ENCODE measurements at regions not wholly inside any gene's neighbourhood (a gene's known extent, or its start where the extent isn't known, plus 50 kb on each side); places are given as distances from the start of the nearest gene placed in this dataset.

GRCh38 chr15:80308002-80308401 is 56.0 kb upstream of the CTXND1 start:
- no peak overlapping the region for H3K27ac ChIP-seq
- no peak for ATAC-seq (ENCODE audit: insufficient number of reproducible peaks, low FRiP score, low read depth)
- TF ChIP-seq, protein P1, sequence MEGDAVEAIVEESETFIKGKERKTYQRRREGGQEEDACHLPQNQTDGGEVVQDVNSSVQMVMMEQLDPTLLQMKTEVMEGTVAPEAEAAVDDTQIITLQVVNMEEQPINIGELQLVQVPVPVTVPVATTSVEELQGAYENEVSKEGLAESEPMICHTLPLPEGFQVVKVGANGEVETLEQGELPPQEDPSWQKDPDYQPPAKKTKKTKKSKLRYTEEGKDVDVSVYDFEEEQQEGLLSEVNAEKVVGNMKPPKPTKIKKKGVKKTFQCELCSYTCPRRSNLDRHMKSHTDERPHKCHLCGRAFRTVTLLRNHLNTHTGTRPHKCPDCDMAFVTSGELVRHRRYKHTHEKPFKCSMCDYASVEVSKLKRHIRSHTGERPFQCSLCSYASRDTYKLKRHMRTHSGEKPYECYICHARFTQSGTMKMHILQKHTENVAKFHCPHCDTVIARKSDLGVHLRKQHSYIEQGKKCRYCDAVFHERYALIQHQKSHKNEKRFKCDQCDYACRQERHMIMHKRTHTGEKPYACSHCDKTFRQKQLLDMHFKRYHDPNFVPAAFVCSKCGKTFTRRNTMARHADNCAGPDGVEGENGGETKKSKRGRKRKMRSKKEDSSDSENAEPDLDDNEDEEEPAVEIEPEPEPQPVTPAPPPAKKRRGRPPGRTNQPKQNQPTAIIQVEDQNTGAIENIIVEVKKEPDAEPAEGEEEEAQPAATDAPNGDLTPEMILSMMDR (IDR thresholded peaks at IDR 0.05) = no peak

GRCh38 chr15:80309769-80310384 is 57.9 kb upstream of the CTXND1 start:
- Histone ChIP-seq H3K27me3 (replicated peaks; ENCODE audit: insufficient read depth) (no peaks in the 10 kb centered on the region), H3K36me3 (no peaks in the 10 kb centered on the region), H3K9me3 (no peaks in the 10 kb centered on the region), H3K27ac (no peak overlapping the region), H3K4me3 (no peak overlapping the region), H3K4me1 (ENCODE audit: control insufficient read depth in 1 of 2, low read depth in 2 of 2) (no peaks in the 10 kb centered on the region)
- DNase-seq (ENCODE audit: low spot score) = no peak
- TF ChIP-seq, protein P1 (IDR thresholded peaks at IDR 0.05) = peak; percentile 17
- no peak for ATAC-seq (ENCODE audit: insufficient number of reproducible peaks, low FRiP score, low read depth)

More at GRCh38 chr15:80308002-80308401, 56.0 kb upstream of the CTXND1 start:
- H3K9me3 ChIP-seq = no peaks in the 10 kb centered on the region
- no peak overlapping the region for H3K4me3 ChIP-seq
- no peaks in the 10 kb centered on the region for H3K36me3 ChIP-seq
- H3K4me1 ChIP-seq (ENCODE audit: control insufficient read depth in 1 of 2, low read depth in 2 of 2) = no peaks in the 10 kb centered on the region
- H3K27me3 ChIP-seq (replicated peaks; ENCODE audit: insufficient read depth) = no peaks in the 10 kb centered on the region
- no peak for DNase-seq (ENCODE audit: low spot score)

DNA sequence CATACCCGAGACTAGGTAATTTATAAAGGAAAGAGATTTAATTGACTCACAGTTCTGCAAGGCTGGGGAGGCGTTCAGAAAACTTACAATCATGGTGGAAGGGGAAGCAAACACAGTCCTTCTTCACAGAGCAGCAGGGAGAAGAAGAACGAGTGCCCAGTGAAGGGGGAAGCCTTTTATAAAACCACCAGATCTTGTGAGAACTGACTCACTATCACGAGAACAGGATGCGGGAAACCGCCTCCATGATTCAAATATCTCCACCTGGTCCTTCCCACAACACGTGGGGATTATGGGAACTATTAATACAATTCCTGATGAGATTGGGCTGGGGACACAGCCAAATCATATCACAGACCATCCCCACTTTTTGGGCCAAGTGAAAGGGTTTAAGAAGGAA is 58.8 kb upstream of the CTXND1 start:
- Histone ChIP-seq H3K4me3 (no peak overlapping the region), H3K36me3 (no peaks in the 10 kb centered on the region), H3K27ac (no peak overlapping the region), H3K9me3 (no peaks in the 10 kb centered on the region), H3K4me1 (ENCODE audit: control insufficient read depth in 1 of 2, low read depth in 2 of 2) (no peaks in the 10 kb centered on the region), H3K27me3 (replicated peaks; ENCODE audit: insufficient read depth) (no peaks in the 10 kb centered on the region)
- ATAC-seq (ENCODE audit: insufficient number of reproducible peaks, low FRiP score, low read depth) = no peak
- TF ChIP-seq, protein P1 (IDR thresholded peaks at IDR 0.05) = no peak
- DNase-seq (ENCODE audit: low spot score) = no peak

DNA sequence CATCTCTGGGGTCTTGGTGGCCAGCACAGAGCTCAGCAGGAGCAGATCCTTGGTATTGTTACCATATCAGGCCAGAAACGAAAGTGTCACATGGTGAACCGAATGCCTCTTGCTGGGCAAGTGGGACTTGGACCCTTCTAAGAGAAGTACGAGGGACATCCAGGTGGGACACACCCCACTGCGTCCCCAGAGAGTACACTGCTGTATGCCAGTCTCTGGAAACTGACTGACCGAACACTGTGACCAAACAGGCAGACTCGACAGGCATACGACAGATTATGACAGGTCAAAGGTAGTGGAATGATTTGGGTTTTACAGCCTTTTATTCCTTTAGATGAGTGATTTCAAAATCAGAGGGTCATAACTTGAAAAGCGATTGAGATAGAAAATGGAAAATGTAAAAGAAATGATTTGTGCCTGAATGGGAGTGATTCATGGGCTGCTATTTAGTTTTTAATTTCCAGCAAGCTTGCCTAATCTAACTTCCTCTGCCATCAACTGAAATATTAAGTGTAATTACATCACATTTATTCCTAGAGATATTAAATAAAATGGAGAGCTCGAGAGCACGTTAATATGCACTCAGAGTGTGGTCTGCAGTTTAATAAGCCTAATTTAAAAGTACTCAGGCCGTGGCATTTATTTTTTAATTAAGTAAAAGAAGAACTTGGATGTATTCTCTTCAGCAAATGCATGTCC is 63.4 kb upstream of the CTXND1 start:
- Histone ChIP-seq H3K27me3 (replicated peaks; ENCODE audit: insufficient read depth) (no peaks in the 10 kb centered on the region), H3K4me3 (no peak overlapping the region), H3K36me3 (no peaks in the 10 kb centered on the region), H3K27ac (no peak overlapping the region), H3K9me3 (no peaks in the 10 kb centered on the region), H3K4me1 (ENCODE audit: control insufficient read depth in 1 of 2, low read depth in 2 of 2) (no peaks in the 10 kb centered on the region)
- TF ChIP-seq, protein P1 (IDR thresholded peaks at IDR 0.05) = no peak
- DNase-seq (ENCODE audit: low spot score) = no peak
- ATAC-seq (ENCODE audit: insufficient number of reproducible peaks, low FRiP score, low read depth) = no peak

DNA sequence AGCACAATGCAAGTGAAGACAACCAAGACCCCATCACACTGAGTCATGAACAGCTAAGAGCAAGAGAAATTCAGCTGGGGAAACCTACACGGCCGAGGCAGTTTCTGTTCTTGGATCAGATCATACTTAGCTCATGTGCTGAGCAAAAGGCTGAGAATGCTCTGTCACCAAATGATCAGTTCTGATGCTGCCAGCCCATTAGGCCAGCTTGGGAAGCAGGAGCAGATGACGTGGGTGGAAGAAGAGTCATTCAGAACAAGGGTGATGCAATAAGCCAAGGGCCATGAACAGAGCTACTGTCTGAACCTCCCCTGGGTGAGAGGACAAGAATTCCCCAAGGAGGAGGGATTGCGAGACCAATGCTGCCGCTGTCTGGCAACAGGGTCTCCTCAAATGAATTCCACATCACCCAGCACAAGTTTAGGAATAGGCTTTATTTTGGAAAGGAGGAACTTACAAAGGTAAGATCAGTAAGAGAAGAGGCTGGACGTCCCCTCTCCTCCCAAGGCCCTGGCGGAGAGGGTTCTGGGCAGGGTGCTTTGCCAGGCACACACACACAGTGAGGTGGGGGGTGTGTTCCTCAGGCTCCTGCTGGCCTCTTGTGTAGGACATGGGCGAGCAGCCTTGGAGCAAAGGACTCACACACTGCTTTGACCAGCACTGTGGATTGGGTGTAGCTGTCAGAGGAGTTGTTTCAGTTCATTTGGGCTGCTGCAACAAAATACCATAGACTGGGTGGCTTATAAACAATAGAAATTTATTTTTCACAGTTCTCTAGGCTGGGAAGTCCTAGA is 65.6 kb upstream of the CTXND1 start:
- H3K27ac ChIP-seq = no peak overlapping the region
- no peaks in the 10 kb centered on the region for H3K27me3 ChIP-seq (replicated peaks; ENCODE audit: insufficient read depth)
- no peaks in the 10 kb centered on the region for H3K36me3 ChIP-seq
- no peak for ATAC-seq (ENCODE audit: insufficient number of reproducible peaks, low FRiP score, low read depth)
- DNase-seq (ENCODE audit: low spot score) = no peak
- H3K4me3 ChIP-seq = no peak overlapping the region
- no peaks in the 10 kb centered on the region for H3K4me1 ChIP-seq (ENCODE audit: control insufficient read depth in 1 of 2, low read depth in 2 of 2)
- TF ChIP-seq, protein P1 (IDR thresholded peaks at IDR 0.05) = no peak
- no peaks in the 10 kb centered on the region for H3K9me3 ChIP-seq

Measured in thoracic aorta (tissue), 2 donors.